ENCODE measurements at regions not wholly inside any gene's neighbourhood (a gene's known extent, or its start where the extent isn't known, plus 50 kb on each side); places are given as distances from the start of the nearest gene placed in this dataset.

GRCh38 chr1:187294421-187295201 lies 465.9 kb downstream of the PLA2G4A start:
- no peak for TF ChIP-seq EZH2 (IDR thresholded peaks at IDR 0.05; ENCODE audit: low read depth, unreplicated experiment)
- TF ChIP-seq, protein P1, sequence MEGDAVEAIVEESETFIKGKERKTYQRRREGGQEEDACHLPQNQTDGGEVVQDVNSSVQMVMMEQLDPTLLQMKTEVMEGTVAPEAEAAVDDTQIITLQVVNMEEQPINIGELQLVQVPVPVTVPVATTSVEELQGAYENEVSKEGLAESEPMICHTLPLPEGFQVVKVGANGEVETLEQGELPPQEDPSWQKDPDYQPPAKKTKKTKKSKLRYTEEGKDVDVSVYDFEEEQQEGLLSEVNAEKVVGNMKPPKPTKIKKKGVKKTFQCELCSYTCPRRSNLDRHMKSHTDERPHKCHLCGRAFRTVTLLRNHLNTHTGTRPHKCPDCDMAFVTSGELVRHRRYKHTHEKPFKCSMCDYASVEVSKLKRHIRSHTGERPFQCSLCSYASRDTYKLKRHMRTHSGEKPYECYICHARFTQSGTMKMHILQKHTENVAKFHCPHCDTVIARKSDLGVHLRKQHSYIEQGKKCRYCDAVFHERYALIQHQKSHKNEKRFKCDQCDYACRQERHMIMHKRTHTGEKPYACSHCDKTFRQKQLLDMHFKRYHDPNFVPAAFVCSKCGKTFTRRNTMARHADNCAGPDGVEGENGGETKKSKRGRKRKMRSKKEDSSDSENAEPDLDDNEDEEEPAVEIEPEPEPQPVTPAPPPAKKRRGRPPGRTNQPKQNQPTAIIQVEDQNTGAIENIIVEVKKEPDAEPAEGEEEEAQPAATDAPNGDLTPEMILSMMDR (conservative IDR thresholded peaks at IDR 0.05; ENCODE audit: low read depth in 2 of 2), result no peak
- no peak for TF ChIP-seq REST (IDR thresholded peaks at IDR 0.05; ENCODE audit: unreplicated experiment)
- no peak for TF ChIP-seq ZNF114 (CRISPR knock-in tag; IDR thresholded peaks at IDR 0.05)
- TF ChIP-seq EZH2phosphoT487 (IDR thresholded peaks at IDR 0.05; ENCODE audit: unreplicated experiment), result no peak
- no peak for TF ChIP-seq CREB1 (CRISPR knock-in tag; IDR thresholded peaks at IDR 0.05; ENCODE audit: low read depth)

Data from GM23338 (cell line).